PC-9 (cell line): ENCODE measurements at regions not wholly inside any gene's neighbourhood (a gene's known extent, or its start where the extent isn't known, plus 50 kb on each side); places are given as distances from the start of the nearest gene placed in this dataset.

Experiments
- EZH2 ChIP-seq: fragments of 200-600 bp; sonication (generic); IDR thresholded peaks from 2 replicates; pipeline ENCODE4 v1.8.0; 2017; ENCODE audit warnings: antibody characterized with exemption, low read depth
- TF ChIP-seq, protein P1 (sequence below): fragments of 200-600 bp; sonication (generic); conservative IDR thresholded peaks from 2 replicates; pipeline ENCODE4 v1.6.1; 2017; ENCODE audit warnings: mixed run types, antibody characterized with exemption, mild to moderate bottlenecking, moderate library complexity

DNA sequence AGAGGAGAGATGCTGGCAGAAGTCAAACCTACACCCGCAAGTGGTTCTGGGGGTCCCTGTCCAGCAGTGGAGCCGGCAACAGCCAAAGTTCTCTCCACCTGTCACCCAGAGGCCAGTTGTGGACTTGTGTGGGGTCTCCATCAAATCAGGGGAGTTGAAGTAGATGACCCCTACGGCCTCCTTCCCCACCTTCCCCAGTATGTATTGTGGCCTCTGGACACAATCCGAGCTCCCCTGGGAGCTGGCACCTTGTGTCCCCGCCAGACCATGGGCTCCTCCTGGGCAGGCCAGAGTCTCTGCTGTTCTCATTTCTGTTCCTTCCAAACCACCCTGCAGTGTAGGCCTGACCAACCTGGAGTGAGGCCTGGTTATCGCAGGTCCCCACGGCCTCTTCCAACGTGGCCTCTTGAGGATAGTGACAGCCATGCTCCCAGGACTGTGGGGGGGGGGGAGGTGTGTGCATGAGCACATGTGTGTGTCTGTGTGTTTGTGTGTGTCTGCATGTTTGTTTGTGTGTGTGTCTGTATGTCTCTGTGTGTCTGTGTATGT is 246.4 kb downstream of the MATN1 start:
- TF ChIP-seq, protein P1, sequence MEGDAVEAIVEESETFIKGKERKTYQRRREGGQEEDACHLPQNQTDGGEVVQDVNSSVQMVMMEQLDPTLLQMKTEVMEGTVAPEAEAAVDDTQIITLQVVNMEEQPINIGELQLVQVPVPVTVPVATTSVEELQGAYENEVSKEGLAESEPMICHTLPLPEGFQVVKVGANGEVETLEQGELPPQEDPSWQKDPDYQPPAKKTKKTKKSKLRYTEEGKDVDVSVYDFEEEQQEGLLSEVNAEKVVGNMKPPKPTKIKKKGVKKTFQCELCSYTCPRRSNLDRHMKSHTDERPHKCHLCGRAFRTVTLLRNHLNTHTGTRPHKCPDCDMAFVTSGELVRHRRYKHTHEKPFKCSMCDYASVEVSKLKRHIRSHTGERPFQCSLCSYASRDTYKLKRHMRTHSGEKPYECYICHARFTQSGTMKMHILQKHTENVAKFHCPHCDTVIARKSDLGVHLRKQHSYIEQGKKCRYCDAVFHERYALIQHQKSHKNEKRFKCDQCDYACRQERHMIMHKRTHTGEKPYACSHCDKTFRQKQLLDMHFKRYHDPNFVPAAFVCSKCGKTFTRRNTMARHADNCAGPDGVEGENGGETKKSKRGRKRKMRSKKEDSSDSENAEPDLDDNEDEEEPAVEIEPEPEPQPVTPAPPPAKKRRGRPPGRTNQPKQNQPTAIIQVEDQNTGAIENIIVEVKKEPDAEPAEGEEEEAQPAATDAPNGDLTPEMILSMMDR: no peak
- no peak for TF ChIP-seq EZH2
